ENCODE measurements at regions not wholly inside any gene's neighbourhood (a gene's known extent, or its start where the extent isn't known, plus 50 kb on each side); places are given as distances from the start of the nearest gene placed in this dataset.

GRCh38 chr5:87081511-87082372 is 185.9 kb upstream of the RASA1 start:
- no peak for TF ChIP-seq POLR2A (IDR thresholded peaks at IDR 0.05)
- no peak for TF ChIP-seq CTCF (IDR thresholded peaks at IDR 0.05)

Measured in lower leg skin (tissue), 3 donors.